ENCODE measurements at regions not wholly inside any gene's neighbourhood (a gene's known extent, or its start where the extent isn't known, plus 50 kb on each side); places are given as distances from the start of the nearest gene placed in this dataset.
"Not testable (repeated sequence)": the region's sequence is repeated elsewhere in the genome, so short reads cannot be mapped to it uniquely, and the experiment has no call there.

GRCh38 chr5:62152394-62153087 lies 153.5 kb upstream of the KIF2A start:
- no peak for DNase-seq (ENCODE audit: low read depth in 2 of 2)

- DNase-seq (ENCODE audit: low read depth in 2 of 2), result no peak
Observed at GRCh38 chr5:62154758-62155157, 151.2 kb upstream of the KIF2A start.

GRCh38 chr5:62155988-62156387 lies 150.0 kb upstream of the KIF2A start:
- no peak for DNase-seq (ENCODE audit: low read depth in 2 of 2)

GRCh38 chr5:62167561-62168057 lies 138.4 kb upstream of the KIF2A start:
- no peak for DNase-seq (ENCODE audit: low read depth in 2 of 2)

GRCh38 chr5:62168506-62169281 lies 137.3 kb upstream of the KIF2A start:
- no peak for DNase-seq (ENCODE audit: low read depth in 2 of 2)

- DNase-seq (ENCODE audit: low read depth in 2 of 2), result no peak
Observed at GRCh38 chr5:62178258-62178657, 127.7 kb upstream of the KIF2A start.

GRCh38 chr5:62182802-62183201 lies 123.2 kb upstream of the KIF2A start:
- no peak for DNase-seq (ENCODE audit: low read depth in 2 of 2)

- no peak for DNase-seq (ENCODE audit: low read depth in 2 of 2)
Observed at GRCh38 chr5:62183727-62184126, 122.3 kb upstream of the KIF2A start.

GRCh38 chr5:62184444-62184843 lies 121.6 kb upstream of the KIF2A start:
- DNase-seq (ENCODE audit: low read depth in 2 of 2), result no peak

GRCh38 chr5:62190173-62190572 lies 115.8 kb upstream of the KIF2A start:
- no peak for DNase-seq (ENCODE audit: low read depth in 2 of 2)

GRCh38 chr5:62190931-62191330 lies 115.1 kb upstream of the KIF2A start:
- DNase-seq (ENCODE audit: low read depth in 2 of 2), result no peak

GRCh38 chr5:62192958-62193357 lies 113.0 kb upstream of the KIF2A start:
- no peak for DNase-seq (ENCODE audit: low read depth in 2 of 2)

GRCh38 chr5:62196532-62196931 lies 109.5 kb upstream of the KIF2A start:
- DNase-seq (ENCODE audit: low read depth in 2 of 2), result not testable (repeated sequence)

GRCh38 chr5:62197697-62198096 lies 108.3 kb upstream of the KIF2A start:
- DNase-seq (ENCODE audit: low read depth in 2 of 2), result no peak

GRCh38 chr5:62198421-62198820 lies 107.6 kb upstream of the KIF2A start:
- no peak for DNase-seq (ENCODE audit: low read depth in 2 of 2)

GRCh38 chr5:62199792-62200716 lies 106.0 kb upstream of the KIF2A start:
- DNase-seq (ENCODE audit: low read depth in 2 of 2), result no peak

- DNase-seq (ENCODE audit: low read depth in 2 of 2), result no peak
Observed at GRCh38 chr5:62206150-62206829, 99.7 kb upstream of the KIF2A start.

GRCh38 chr5:62208218-62208852 lies 97.7 kb upstream of the KIF2A start:
- DNase-seq (ENCODE audit: low read depth in 2 of 2), result no peak

GRCh38 chr5:62211405-62211804 lies 94.6 kb upstream of the KIF2A start:
- DNase-seq (ENCODE audit: low read depth in 2 of 2), result no peak

- DNase-seq (ENCODE audit: low read depth in 2 of 2), result no peak
Observed at GRCh38 chr5:62212648-62213047, 93.4 kb upstream of the KIF2A start.

- DNase-seq (ENCODE audit: low read depth in 2 of 2), result no peak
Observed at GRCh38 chr5:62214701-62215100, 91.3 kb upstream of the KIF2A start.
